Heart left ventricle (tissue), 16 donors: ENCODE measurements at regions not wholly inside any gene's neighbourhood (a gene's known extent, or its start where the extent isn't known, plus 50 kb on each side); places are given as distances from the start of the nearest gene placed in this dataset.
"Not testable (repeated sequence)": the region's sequence is repeated elsewhere in the genome, so short reads cannot be mapped to it uniquely, and the experiment has no call there.

ENCODE experiments used
- ATAC-seq, 4 donors: fragments of 200-7000 bp; cut with Tn5 transposase; one replicate each; pipeline ENCODE4 v1.9.1; 2020 to 2022; ENCODE audit warnings: moderate library complexity in 4 of 4, mild to moderate bottlenecking in 3 of 4, moderate number of reproducible peaks in 1 of 4
- DNase-seq, 5 donors: peaks; one replicate each; pipeline ENCODE4 v3.0.0-alpha.2; 2020
- H3K27ac ChIP-seq, 12 donors: fragments of 200-600 bp; sonication (generic) in 4 of 12; one replicate each; pipeline versions ENCODE4 v1.5.0 to v1.8.0; 2016 to 2022; ENCODE audit warnings: mild to moderate bottlenecking in 2 of 12
- H3K27me3 ChIP-seq, 9 donors: fragments of 200-600 bp; sonication (generic) in 2 of 9; one replicate each; pipeline versions ENCODE4 v1.5.1 to v1.8.0; 2016 to 2022; ENCODE audit warnings: mild to moderate bottlenecking in 3 of 9
- H3K36me3 ChIP-seq, 9 donors: fragments of 200-600 bp; sonication (generic) in 2 of 9; one replicate each; pipeline versions ENCODE4 v1.5.0 to v1.8.0; 2018 to 2022; ENCODE audit warnings: mild to moderate bottlenecking in 2 of 9
- H3K4me1 ChIP-seq, 12 donors: fragments of 200-600 bp; sonication (generic) in 4 of 12; one replicate each; pipeline versions ENCODE4 v1.5.0 to v1.8.0; 2016 to 2022; ENCODE audit warnings: mild to moderate bottlenecking in 3 of 12
- H3K4me3 ChIP-seq, 12 donors: fragments of 200-600 bp; sonication (generic) in 4 of 12; one replicate each; pipeline versions ENCODE4 v1.5.0 to v1.8.0; 2017 to 2022; ENCODE audit warnings: mild to moderate bottlenecking in 9 of 12, moderate library complexity in 4 of 12
- H3K9me3 ChIP-seq, 12 donors: fragments of 200-600 bp; sonication (generic) in 4 of 12; one replicate each; pipeline versions ENCODE4 v1.5.0 to v1.8.0; 2016 to 2022; ENCODE audit warnings: mild to moderate bottlenecking in 1 of 12
- POLR2A ChIP-seq, 2 donors: fragments of 450-650 bp; IDR thresholded peaks; one replicate each; pipeline ENCODE4 v1.6.1; 2017; ENCODE audit warnings: antibody characterized with exemption in 2 of 2, mild to moderate bottlenecking in 2 of 2, moderate library complexity in 2 of 2
- WGBS, 4 donors: extraction: QIAGEN DNeasy Blood & Tissue Kit in 2 of 4; methylation state at CpG; one replicate each; pipeline versions ENCODE4 v1.1.5 to v1.1.7; 2013 to 2018; 5-methylcytosine and 5-hydroxymethylcytosine counted together
- intact Hi-C, 10 donors: fragments of 100-400 bp; cut with DNase I; formaldehyde crosslinking; loops; one replicate each; pipeline versions ENCODE4 v1.11.1 to v1.14.2; 2022
- TF ChIP-seq, protein P1 (sequence below), 12 donors: fragments of 200-600 bp; sonication (generic) in 4 of 12; IDR thresholded peaks; one replicate each; pipeline versions ENCODE4 v1.5.0 to v1.8.0; 2018 to 2022; ENCODE audit warnings: antibody characterized with exemption in 12 of 12, mild to moderate bottlenecking in 5 of 12
- donor health status: ischemic (EF 13 %, LVEDD 7.1; RV severe dilation, severe dysfunction).
- donor health status: healthy with polysubstance abuse.
- donor health status: DM: no; HTN: yes; CAD: no.
- donor health status: DM: no; HTN: no; CAD: no.
- donor health status: ischemic (EF 25% LVEDD 6.9; RV normal size, moderate dysfunction).
- donor health status: ischemic (EF 25% LVEDD 5.7; RV mildly dilated, moderate dysfunction).
- donor health status: healthy.
- donor health status: DM: yes; HTN: yes; CAD: no.
- donor health status: ischemic (EF 35%, LVEDD 5.7; RV mildly dilated, moderate dysfunction).
- donor health status: nonischemic (EF 11% LVEDD 7.7; RV severe dilation, severe dysfunction).
- donor health status: DM: yes; HTN: yes; CAD: no.
- donor health status: PGD.
- donor health status: ischemic (EF 29% LVEDD 5.4; RV normal size, mild dysfunction).
- donor health status: nonischemic (EF 23%, LVEDD 6.1; RV moderate dilation, normal function).

DNA sequence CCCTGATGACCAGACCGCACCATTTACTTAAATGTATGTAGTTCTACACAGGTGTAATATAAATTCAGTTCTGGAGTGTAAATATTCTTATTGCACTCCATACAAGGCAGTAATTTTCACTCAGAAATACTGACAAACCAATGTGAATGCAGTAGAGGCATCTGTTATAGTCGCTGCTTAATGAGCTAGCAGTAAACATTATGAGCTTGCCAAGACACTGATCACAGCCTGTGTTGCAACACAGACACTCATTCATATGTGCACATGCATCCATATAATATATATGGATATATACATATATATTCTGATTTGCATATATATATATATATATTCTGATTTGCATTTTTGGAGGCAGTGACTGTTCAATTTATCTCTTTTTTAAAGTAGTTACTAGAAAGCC lies 435.1 kb upstream of the ST8SIA4 start:
- Histone ChIP-seq H3K27ac (no peak overlapping the region), H3K4me1 (no peaks in the 10 kb centered on the region), H3K4me3 (no peak overlapping the region), H3K27me3 (no peaks in the 10 kb centered on the region), H3K9me3 (no peaks in the 10 kb centered on the region), H3K36me3 (no peaks in the 10 kb centered on the region)
- ATAC-seq (no peak), DNase-seq (no peak)
- no peak for TF ChIP-seq POLR2A (IDR thresholded peaks at IDR 0.05)
- TF ChIP-seq, protein P1, sequence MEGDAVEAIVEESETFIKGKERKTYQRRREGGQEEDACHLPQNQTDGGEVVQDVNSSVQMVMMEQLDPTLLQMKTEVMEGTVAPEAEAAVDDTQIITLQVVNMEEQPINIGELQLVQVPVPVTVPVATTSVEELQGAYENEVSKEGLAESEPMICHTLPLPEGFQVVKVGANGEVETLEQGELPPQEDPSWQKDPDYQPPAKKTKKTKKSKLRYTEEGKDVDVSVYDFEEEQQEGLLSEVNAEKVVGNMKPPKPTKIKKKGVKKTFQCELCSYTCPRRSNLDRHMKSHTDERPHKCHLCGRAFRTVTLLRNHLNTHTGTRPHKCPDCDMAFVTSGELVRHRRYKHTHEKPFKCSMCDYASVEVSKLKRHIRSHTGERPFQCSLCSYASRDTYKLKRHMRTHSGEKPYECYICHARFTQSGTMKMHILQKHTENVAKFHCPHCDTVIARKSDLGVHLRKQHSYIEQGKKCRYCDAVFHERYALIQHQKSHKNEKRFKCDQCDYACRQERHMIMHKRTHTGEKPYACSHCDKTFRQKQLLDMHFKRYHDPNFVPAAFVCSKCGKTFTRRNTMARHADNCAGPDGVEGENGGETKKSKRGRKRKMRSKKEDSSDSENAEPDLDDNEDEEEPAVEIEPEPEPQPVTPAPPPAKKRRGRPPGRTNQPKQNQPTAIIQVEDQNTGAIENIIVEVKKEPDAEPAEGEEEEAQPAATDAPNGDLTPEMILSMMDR (IDR thresholded peaks at IDR 0.05) = no peak
- intact Hi-C loops = no loop called here
- WGBS, 4 donors = 82 to 88% (median 84%) methylated on average over 2 of the region's 2 CpGs

DNA sequence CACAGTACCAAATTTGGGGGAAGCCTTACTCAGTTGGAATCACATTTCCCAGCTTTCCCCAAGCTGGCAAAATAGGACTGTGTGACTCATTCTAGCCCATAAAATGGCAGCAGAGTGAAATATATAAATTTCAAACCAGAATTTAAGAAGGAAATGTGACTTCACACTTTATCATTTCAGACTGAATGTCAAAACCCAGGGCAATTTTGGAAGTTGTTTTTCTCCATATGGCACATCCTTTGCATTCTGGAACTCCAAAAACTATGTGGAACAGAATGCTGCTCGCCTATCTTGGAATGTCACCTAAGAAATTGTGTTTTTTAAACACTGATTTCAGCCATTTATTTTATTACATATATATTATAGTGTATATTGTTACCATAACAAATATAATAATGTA lies 424.7 kb upstream of the ST8SIA4 start:
- no peaks in the 10 kb centered on the region for H3K4me1 ChIP-seq
- H3K9me3 ChIP-seq = peaks cover 0 to 17% (median 0%) of the 10 kb centered on the region in 12 donors
- DNase-seq (no peak), ATAC-seq (no peak)
- no peaks in the 10 kb centered on the region for H3K27me3 ChIP-seq
- no peak overlapping the region for H3K4me3 ChIP-seq
- 65 to 74% (median 71%) methylated on average over 1 of the region's 1 CpG for WGBS, 4 donors
- TF ChIP-seq, protein P1 (IDR thresholded peaks at IDR 0.05) = no peak
- intact Hi-C loops = no loop called here
- no peaks in the 10 kb centered on the region for H3K36me3 ChIP-seq
- no peak overlapping the region for H3K27ac ChIP-seq

DNA sequence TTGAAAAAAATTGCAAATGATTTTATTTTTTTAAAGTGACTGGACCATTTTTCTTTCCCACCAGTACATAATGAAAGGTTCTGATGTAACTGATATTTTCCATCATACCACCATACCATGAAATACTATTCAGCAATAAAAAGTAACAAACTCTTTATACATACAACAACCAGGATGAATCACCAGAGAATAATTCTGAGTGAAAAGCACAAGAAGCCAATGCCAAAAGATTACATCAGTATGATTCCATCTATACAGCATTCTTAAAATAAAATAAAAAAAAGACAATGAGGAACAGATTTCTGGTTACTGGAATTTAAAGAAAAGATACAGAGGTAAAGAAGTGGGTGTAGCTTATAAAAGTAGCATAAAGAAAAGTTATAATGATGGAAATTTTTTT lies 423.7 kb upstream of the ST8SIA4 start:
- intact Hi-C loops = no loop called here
- no peaks in the 10 kb centered on the region for H3K36me3 ChIP-seq
- DNase-seq = no peak
- H3K4me3 ChIP-seq = no peak overlapping the region
- no peaks in the 10 kb centered on the region for H3K27me3 ChIP-seq
- TF ChIP-seq, protein P1 (IDR thresholded peaks at IDR 0.05) = no peak
- TF ChIP-seq POLR2A (IDR thresholded peaks at IDR 0.05) = no peak
- H3K9me3 ChIP-seq = peaks cover 0 to 17% (median 0%) of the 10 kb centered on the region in 12 donors
- no peak for ATAC-seq
- H3K4me1 ChIP-seq = no peaks in the 10 kb centered on the region
- no peak overlapping the region for H3K27ac ChIP-seq

- WGBS, 4 donors = 59 to 64% (median 60%) methylated on average over 7 of the region's 7 CpGs
- H3K4me3 ChIP-seq, H3K9me3 ChIP-seq, H3K4me1 ChIP-seq, H3K27me3 ChIP-seq, ATAC-seq, H3K36me3 ChIP-seq, H3K27ac ChIP-seq, intact Hi-C loops, DNase-seq: not testable (repeated sequence)
Measured at GRCh38 chr5:101316401-101316800, 413.3 kb upstream of the ST8SIA4 start.

- no peak for DNase-seq
Measured at GRCh38 chr5:101306391-101307137, 403.5 kb upstream of the ST8SIA4 start.

More at GRCh38 chr5:101306391-101307137, 403.5 kb upstream of the ST8SIA4 start:
- no peak for ATAC-seq
- intact Hi-C loops = loop anchor here in 1 of 10 donors (10.0 kb wide), 1 partner anchor 52 kb away; no protein-coding TSS in a partner anchor
- WGBS, 4 donors = 65 to 73% (median 70%) methylated on average over 5 of the region's 5 CpGs
- Histone ChIP-seq H3K27me3 (no peaks in the 10 kb centered on the region), H3K9me3 (no peaks in the 10 kb centered on the region), H3K36me3 (no peaks in the 10 kb centered on the region), H3K27ac (no peak overlapping the region), H3K4me1 (no peaks in the 10 kb centered on the region), H3K4me3 (no peak overlapping the region)
- TF ChIP-seq POLR2A (IDR thresholded peaks at IDR 0.05) = no peak
- TF ChIP-seq, protein P1 (IDR thresholded peaks at IDR 0.05) = no peak
